Nucleus accumbens (tissue), 56 donors: ENCODE measurements at regions not wholly inside any gene's neighbourhood (a gene's known extent, or its start where the extent isn't known, plus 50 kb on each side); places are given as distances from the start of the nearest gene placed in this dataset.
"Not testable (repeated sequence)": the region's sequence is repeated elsewhere in the genome, so short reads cannot be mapped to it uniquely, and the experiment has no call there.

Experiments
- DNase-seq, 56 donors: peaks; one replicate each; lab custom pipeline; 2025; lab: John Stamatoyannopoulos, UW

GRCh38 chr11:44361813-44362212, 51.9 kb upstream of the ALX4 start:
- DNase-seq: no peak

- DNase-seq: no peak
Observed at GRCh38 chr11:44363116-44363515, 53.2 kb upstream of the ALX4 start.

- DNase-seq: no peak
Observed at GRCh38 chr11:44364596-44364995, 54.7 kb upstream of the ALX4 start.

GRCh38 chr11:44365616-44366015, 55.7 kb upstream of the ALX4 start:
- DNase-seq: no peak

GRCh38 chr11:44366026-44366425, 56.1 kb upstream of the ALX4 start:
- no peak for DNase-seq

- DNase-seq: no peak
Observed at GRCh38 chr11:44366741-44367140, 56.8 kb upstream of the ALX4 start.

GRCh38 chr11:44367452-44367851, 57.5 kb upstream of the ALX4 start:
- no peak for DNase-seq

- no peak for DNase-seq
Observed at GRCh38 chr11:44368886-44369285, 58.9 kb upstream of the ALX4 start.

GRCh38 chr11:44371042-44371441, 61.1 kb upstream of the ALX4 start:
- not testable (repeated sequence) for DNase-seq

- no peak for DNase-seq
Observed at GRCh38 chr11:44371706-44372105, 61.8 kb upstream of the ALX4 start.

GRCh38 chr11:44372989-44373388, 63.0 kb upstream of the ALX4 start:
- DNase-seq: no peak

GRCh38 chr11:44374001-44374400, 64.1 kb upstream of the ALX4 start:
- no peak for DNase-seq

- no peak for DNase-seq
Observed at GRCh38 chr11:44376423-44376822, 66.5 kb upstream of the ALX4 start.

GRCh38 chr11:44377121-44377520, 67.2 kb upstream of the ALX4 start:
- DNase-seq: no peak

GRCh38 chr11:44377914-44378321, 68.0 kb upstream of the ALX4 start:
- DNase-seq: no peak

GRCh38 chr11:44379141-44380008, 69.4 kb upstream of the ALX4 start:
- DNase-seq: no peak

GRCh38 chr11:44380009-44380313, 70.0 kb upstream of the ALX4 start:
- no peak for DNase-seq

- no peak for DNase-seq
Observed at GRCh38 chr11:44380820-44381219, 70.9 kb upstream of the ALX4 start.

GRCh38 chr11:44381261-44381660, 71.3 kb upstream of the ALX4 start:
- DNase-seq: no peak

GRCh38 chr11:44382118-44382517, 72.2 kb upstream of the ALX4 start:
- DNase-seq: no peak

GRCh38 chr11:44382656-44383240, 72.8 kb upstream of the ALX4 start:
- DNase-seq: no peak

- DNase-seq: no peak
Observed at GRCh38 chr11:44383246-44383645, 73.3 kb upstream of the ALX4 start.
